ENCODE measurements at regions not wholly inside any gene's neighbourhood (a gene's known extent, or its start where the extent isn't known, plus 50 kb on each side); places are given as distances from the start of the nearest gene placed in this dataset.
"Not testable (repeated sequence)": the region's sequence is repeated elsewhere in the genome, so short reads cannot be mapped to it uniquely, and the experiment has no call there.

DNA sequence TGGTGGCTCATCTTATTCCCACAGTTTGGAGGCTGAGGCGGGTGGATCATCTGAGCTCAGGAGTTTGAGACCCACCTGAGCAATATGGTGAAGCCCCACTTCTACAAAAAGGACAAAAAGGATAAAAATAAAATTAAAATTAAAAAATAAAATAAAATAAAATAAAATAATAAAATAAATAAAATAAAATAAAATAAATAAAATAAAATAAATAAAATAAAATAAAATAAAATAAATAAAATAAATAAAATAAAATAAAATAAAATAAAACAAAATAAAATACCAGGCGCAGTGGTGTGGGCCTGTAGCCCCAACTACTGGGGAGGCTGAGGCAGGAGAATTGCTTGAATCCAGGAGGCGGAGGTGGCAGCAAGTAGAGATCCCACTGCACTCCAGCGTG, 1307.3 kb downstream of the PCDH9 start:
- TF ChIP-seq, protein P1, sequence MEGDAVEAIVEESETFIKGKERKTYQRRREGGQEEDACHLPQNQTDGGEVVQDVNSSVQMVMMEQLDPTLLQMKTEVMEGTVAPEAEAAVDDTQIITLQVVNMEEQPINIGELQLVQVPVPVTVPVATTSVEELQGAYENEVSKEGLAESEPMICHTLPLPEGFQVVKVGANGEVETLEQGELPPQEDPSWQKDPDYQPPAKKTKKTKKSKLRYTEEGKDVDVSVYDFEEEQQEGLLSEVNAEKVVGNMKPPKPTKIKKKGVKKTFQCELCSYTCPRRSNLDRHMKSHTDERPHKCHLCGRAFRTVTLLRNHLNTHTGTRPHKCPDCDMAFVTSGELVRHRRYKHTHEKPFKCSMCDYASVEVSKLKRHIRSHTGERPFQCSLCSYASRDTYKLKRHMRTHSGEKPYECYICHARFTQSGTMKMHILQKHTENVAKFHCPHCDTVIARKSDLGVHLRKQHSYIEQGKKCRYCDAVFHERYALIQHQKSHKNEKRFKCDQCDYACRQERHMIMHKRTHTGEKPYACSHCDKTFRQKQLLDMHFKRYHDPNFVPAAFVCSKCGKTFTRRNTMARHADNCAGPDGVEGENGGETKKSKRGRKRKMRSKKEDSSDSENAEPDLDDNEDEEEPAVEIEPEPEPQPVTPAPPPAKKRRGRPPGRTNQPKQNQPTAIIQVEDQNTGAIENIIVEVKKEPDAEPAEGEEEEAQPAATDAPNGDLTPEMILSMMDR (IDR thresholded peaks at IDR 0.05; ENCODE audit: extremely low read depth in 1 of 2, insufficient read depth in 1 of 2, low read depth in 1 of 2, low read length in 2 of 2), result not testable (repeated sequence)
- TF ChIP-seq EZH2 (IDR thresholded peaks at IDR 0.05; ENCODE audit: borderline replicate concordance, low read depth, low read length, severe bottlenecking); JUN (IDR thresholded peaks at IDR 0.05; ENCODE audit: borderline replicate concordance, insufficient read depth, insufficient read length, low read depth); POLR2AphosphoS5 (IDR thresholded peaks at IDR 0.05; ENCODE audit: insufficient read depth, low read depth, low read length): not testable (repeated sequence)

All from endothelial cell of umbilical vein (primary cell).